ENCODE measurements at regions not wholly inside any gene's neighbourhood (a gene's known extent, or its start where the extent isn't known, plus 50 kb on each side); places are given as distances from the start of the nearest gene placed in this dataset.

- no peak overlapping the region for H3K27ac ChIP-seq
- DNase-seq (ENCODE audit: low spot score): no peak
- POLR2A ChIA-PET (ENCODE audit: low non-redundant PET): interaction anchor here (0.7 kb wide), 1 partner anchor 1083 kb away, joined by 3 read pairs; no protein-coding TSS in a partner anchor
- CTCF ChIA-PET: interaction anchor here (0.5 kb wide), 1 partner anchor 176 kb away, joined by 3 read pairs; no protein-coding TSS in a partner anchor
- TF ChIP-seq CTCF (conservative IDR thresholded peaks at IDR 0.05; ENCODE audit: low read depth): no peak
Measured at GRCh38 chr19:20423381-20424197, 142.0 kb downstream of the ZNF737 start.

- no peak for TF ChIP-seq CTCF (conservative IDR thresholded peaks at IDR 0.05; ENCODE audit: low read depth)
- H3K27ac ChIP-seq: no peak overlapping the region
- no peak for DNase-seq (ENCODE audit: low spot score)
- CTCF ChIA-PET: no interaction called here
- POLR2A ChIA-PET (ENCODE audit: low non-redundant PET): no interaction called here
Measured at GRCh38 chr19:20422216-20423205, 143.1 kb downstream of the ZNF737 start.

GRCh38 chr19:20416661-20417060, 148.9 kb downstream of the ZNF737 start:
- H3K27ac ChIP-seq: no peak overlapping the region
- TF ChIP-seq CTCF (conservative IDR thresholded peaks at IDR 0.05; ENCODE audit: low read depth): no peak
- CTCF ChIA-PET: no interaction called here
- DNase-seq (ENCODE audit: low spot score): no peak
- POLR2A ChIA-PET (ENCODE audit: low non-redundant PET): no interaction called here

- no peak for DNase-seq (ENCODE audit: low spot score)
- ChIA-PET CTCF (no interaction called here), POLR2A (ENCODE audit: low non-redundant PET) (no interaction called here)
- no peak for TF ChIP-seq CTCF (conservative IDR thresholded peaks at IDR 0.05; ENCODE audit: low read depth)
- no peak overlapping the region for H3K27ac ChIP-seq
Measured at GRCh38 chr19:20414120-20414519, 151.5 kb downstream of the ZNF737 start.

GRCh38 chr19:20413705-20414104, 151.9 kb downstream of the ZNF737 start:
- POLR2A ChIA-PET (ENCODE audit: low non-redundant PET): no interaction called here
- no peak for TF ChIP-seq CTCF (conservative IDR thresholded peaks at IDR 0.05; ENCODE audit: low read depth)
- CTCF ChIA-PET: no interaction called here
- no peak for DNase-seq (ENCODE audit: low spot score)
- H3K27ac ChIP-seq: no peak overlapping the region

- no peak for DNase-seq (ENCODE audit: low spot score)
- TF ChIP-seq CTCF (conservative IDR thresholded peaks at IDR 0.05; ENCODE audit: low read depth): no peak
- ChIA-PET CTCF (no interaction called here), POLR2A (ENCODE audit: low non-redundant PET) (no interaction called here)
- H3K27ac ChIP-seq: no peak overlapping the region
Measured at GRCh38 chr19:20412846-20413245, 152.7 kb downstream of the ZNF737 start.

All from RWPE1 (cell line).